ENCODE measurements at regions not wholly inside any gene's neighbourhood (a gene's known extent, or its start where the extent isn't known, plus 50 kb on each side); places are given as distances from the start of the nearest gene placed in this dataset.

DNA sequence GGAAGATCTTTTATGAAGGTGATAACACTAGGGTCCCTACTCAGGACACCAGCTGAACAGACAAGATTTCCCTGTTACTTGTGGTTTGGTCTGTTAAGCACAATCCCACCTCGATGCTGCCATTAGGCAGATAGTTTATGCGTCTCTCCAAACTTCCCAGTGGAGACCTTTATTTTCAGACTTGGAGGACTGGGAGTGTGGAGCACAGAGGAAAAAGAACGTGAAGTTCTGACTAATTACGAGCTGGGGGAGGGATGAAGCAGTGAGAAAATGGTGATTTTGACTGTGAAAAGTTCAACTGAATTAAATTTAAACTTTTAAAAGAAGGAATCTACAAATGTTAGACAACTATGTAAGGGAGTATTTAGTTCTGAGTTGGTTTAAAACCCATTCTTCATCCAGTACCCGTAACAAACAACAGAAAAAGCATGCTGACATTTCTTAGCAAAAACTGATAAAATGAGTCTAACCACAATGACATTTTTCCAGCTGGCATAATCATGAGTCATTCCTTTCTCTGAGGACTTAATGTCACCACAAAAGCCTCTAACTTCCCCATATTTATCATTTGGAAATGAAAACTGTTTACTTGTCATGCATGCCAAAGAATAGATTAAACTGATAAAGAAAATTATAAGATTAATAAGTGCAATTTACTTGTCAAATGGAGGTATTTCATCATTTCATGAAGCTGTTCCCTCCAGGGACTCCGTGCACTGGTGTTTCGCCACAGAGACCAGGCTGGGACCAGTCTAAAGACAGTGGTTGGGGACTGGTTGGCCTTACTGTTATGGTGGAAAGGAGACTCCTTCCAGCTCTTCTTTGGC lies 113.3 kb upstream of the SSTR4 start:
- Mint-ChIP-seq H3K36me3 (no peaks in the 10 kb centered on the region), H3K27ac (no peak overlapping the region), H3K4me1 (peaks cover 0 to 5% (median 0%) of the 10 kb centered on the region in 3 donors), H3K27me3 (no peaks in the 10 kb centered on the region), H3K4me3 (no peak overlapping the region), H3K9me3 (peaks cover 0 to 2% (median 0%) of the 10 kb centered on the region in 7 donors)
- DNase-seq (no peak), ATAC-seq (ENCODE audit: low read depth in 2 of 2) (no peak)

DNA sequence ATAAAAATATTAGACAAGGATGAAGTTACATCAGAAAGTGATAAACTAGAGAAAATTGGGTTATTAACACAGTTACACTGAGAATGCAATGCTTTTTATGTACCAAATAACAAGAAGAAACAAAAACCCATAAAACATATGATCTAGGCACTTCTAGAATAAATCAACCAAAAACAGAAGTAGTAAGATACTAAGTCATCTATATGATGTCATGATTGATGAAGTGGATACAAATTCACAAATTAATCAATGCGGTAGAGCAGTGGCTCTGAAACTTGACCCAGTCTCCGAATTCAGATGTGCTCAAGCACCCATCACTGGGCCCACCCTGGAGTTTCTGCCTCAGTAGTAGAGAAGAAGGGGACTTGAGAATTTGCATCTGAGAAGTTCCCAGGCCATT lies 112.1 kb upstream of the SSTR4 start:
- H3K36me3 Mint-ChIP-seq: no peaks in the 10 kb centered on the region
- no peak overlapping the region for H3K4me3 Mint-ChIP-seq
- no peak for DNase-seq
- H3K27ac Mint-ChIP-seq: no peak overlapping the region
- H3K9me3 Mint-ChIP-seq: peaks cover 0 to 2% (median 0%) of the 10 kb centered on the region in 7 donors
- no peaks in the 10 kb centered on the region for H3K27me3 Mint-ChIP-seq
- no peak for ATAC-seq (ENCODE audit: low read depth in 2 of 2)
- H3K4me1 Mint-ChIP-seq: peaks cover 0 to 5% (median 0%) of the 10 kb centered on the region in 3 donors

GRCh38 chr20:22924046-22924737 lies 110.9 kb upstream of the SSTR4 start:
- ATAC-seq (ENCODE audit: low read depth in 2 of 2): no peak
- H3K9me3 Mint-ChIP-seq: peaks cover 0 to 2% (median 0%) of the 10 kb centered on the region in 7 donors
- no peaks in the 10 kb centered on the region for H3K36me3 Mint-ChIP-seq
- peaks cover 0 to 5% (median 0%) of the 10 kb centered on the region in 3 donors for H3K4me1 Mint-ChIP-seq
- no peak overlapping the region for H3K4me3 Mint-ChIP-seq
- H3K27ac Mint-ChIP-seq: no peak overlapping the region
- no peaks in the 10 kb centered on the region for H3K27me3 Mint-ChIP-seq
- DNase-seq: no peak

GRCh38 chr20:22924949-22925612 lies 110.0 kb upstream of the SSTR4 start:
- no peaks in the 10 kb centered on the region for H3K36me3 Mint-ChIP-seq
- H3K27me3 Mint-ChIP-seq: no peaks in the 10 kb centered on the region
- H3K4me3 Mint-ChIP-seq: no peak overlapping the region
- no peak for DNase-seq
- peak overlapping the region in 1 of 6 donors; percentile 37 for H3K27ac Mint-ChIP-seq
- peaks cover 0 to 5% (median 0%) of the 10 kb centered on the region in 3 donors for H3K4me1 Mint-ChIP-seq
- no peak for ATAC-seq (ENCODE audit: low read depth in 2 of 2)
- H3K9me3 Mint-ChIP-seq: peaks cover 0 to 2% (median 0%) of the 10 kb centered on the region in 7 donors

DNA sequence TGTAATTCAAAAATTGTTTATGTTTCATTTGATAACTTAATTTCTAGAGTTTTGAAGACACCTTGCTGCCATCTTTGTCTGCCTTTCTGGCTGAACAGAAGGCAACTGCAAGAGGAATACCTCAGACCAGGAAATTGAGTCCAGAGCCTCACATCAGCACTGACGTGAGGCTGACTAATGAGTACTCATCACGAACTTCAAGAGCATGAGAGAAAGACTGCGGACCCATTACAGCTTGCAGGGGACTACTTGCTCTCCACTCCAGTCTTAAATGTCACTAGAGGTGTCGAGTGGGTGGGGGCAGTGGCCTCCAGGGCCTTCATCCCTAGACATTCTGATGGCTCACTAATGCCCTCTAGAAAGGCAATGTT lies 109.5 kb upstream of the SSTR4 start:
- Mint-ChIP-seq H3K27me3 (no peaks in the 10 kb centered on the region), H3K4me3 (no peak overlapping the region), H3K4me1 (peaks cover 0 to 5% (median 0%) of the 10 kb centered on the region in 3 donors), H3K9me3 (peaks cover 0 to 2% (median 0%) of the 10 kb centered on the region in 7 donors), H3K27ac (no peak overlapping the region), H3K36me3 (no peaks in the 10 kb centered on the region)
- DNase-seq: no peak
- no peak for ATAC-seq (ENCODE audit: low read depth in 2 of 2)

DNA sequence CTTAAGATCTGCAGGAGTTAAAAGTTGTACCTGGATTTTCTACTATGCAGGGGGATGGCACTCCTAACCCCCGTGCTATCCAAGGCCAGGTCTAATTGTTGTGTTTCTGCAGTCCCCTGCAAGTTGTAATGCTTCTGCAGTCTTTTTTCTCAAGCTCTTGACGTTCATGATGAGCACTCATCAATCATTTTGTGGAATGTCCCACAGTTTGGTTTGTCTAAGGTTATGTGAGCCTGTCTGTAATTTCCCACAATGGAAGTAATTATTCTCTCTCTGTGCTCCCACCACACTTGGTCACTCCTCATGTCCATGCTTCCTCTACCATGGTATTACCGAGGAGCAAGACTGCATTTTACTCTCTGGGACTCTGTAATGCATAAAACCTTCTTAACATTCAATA lies 107.6 kb upstream of the SSTR4 start:
- ATAC-seq (ENCODE audit: low read depth in 2 of 2) (no peak), DNase-seq (no peak)
- no peaks in the 10 kb centered on the region for H3K36me3 Mint-ChIP-seq
- no peak overlapping the region for H3K27ac Mint-ChIP-seq
- H3K9me3 Mint-ChIP-seq: peaks cover 0 to 2% (median 0%) of the 10 kb centered on the region in 7 donors
- no peaks in the 10 kb centered on the region for H3K4me1 Mint-ChIP-seq
- H3K4me3 Mint-ChIP-seq: no peak overlapping the region
- H3K27me3 Mint-ChIP-seq: no peaks in the 10 kb centered on the region

- H3K27me3 Mint-ChIP-seq: no peaks in the 10 kb centered on the region
- H3K4me1 Mint-ChIP-seq: no peaks in the 10 kb centered on the region
- no peak overlapping the region for H3K27ac Mint-ChIP-seq
- H3K9me3 Mint-ChIP-seq: peaks cover 0 to 2% (median 0%) of the 10 kb centered on the region in 7 donors
- H3K36me3 Mint-ChIP-seq: no peaks in the 10 kb centered on the region
- DNase-seq: no peak
- H3K4me3 Mint-ChIP-seq: no peak overlapping the region
- no peak for ATAC-seq (ENCODE audit: low read depth in 2 of 2)
Measured at GRCh38 chr20:22928679-22929078, 106.4 kb upstream of the SSTR4 start.

DNA sequence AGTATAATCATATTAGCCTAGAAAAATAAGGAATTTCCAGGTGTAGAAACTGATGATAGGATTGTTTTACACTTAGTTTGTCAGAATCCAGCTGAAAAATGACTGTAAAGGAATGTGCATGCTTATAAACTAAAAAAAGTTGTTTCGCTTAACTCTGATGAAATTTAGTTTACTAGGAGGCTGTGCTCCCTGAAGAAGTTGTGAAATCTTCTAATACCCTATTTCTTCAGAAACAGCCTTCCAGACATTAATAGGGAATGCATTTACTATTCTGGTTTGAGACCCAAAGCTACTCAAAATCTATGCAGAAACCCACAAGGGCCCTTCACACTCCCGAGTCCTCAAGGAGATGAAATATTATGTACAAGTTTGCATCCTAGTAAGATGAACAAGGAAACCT lies 105.5 kb upstream of the SSTR4 start:
- Mint-ChIP-seq H3K9me3 (peaks cover 0 to 3% (median 0%) of the 10 kb centered on the region in 7 donors), H3K4me1 (no peaks in the 10 kb centered on the region), H3K4me3 (no peak overlapping the region), H3K27ac (no peak overlapping the region), H3K36me3 (no peaks in the 10 kb centered on the region), H3K27me3 (no peaks in the 10 kb centered on the region)
- no peak for ATAC-seq (ENCODE audit: low read depth in 2 of 2)
- DNase-seq: no peak

DNA sequence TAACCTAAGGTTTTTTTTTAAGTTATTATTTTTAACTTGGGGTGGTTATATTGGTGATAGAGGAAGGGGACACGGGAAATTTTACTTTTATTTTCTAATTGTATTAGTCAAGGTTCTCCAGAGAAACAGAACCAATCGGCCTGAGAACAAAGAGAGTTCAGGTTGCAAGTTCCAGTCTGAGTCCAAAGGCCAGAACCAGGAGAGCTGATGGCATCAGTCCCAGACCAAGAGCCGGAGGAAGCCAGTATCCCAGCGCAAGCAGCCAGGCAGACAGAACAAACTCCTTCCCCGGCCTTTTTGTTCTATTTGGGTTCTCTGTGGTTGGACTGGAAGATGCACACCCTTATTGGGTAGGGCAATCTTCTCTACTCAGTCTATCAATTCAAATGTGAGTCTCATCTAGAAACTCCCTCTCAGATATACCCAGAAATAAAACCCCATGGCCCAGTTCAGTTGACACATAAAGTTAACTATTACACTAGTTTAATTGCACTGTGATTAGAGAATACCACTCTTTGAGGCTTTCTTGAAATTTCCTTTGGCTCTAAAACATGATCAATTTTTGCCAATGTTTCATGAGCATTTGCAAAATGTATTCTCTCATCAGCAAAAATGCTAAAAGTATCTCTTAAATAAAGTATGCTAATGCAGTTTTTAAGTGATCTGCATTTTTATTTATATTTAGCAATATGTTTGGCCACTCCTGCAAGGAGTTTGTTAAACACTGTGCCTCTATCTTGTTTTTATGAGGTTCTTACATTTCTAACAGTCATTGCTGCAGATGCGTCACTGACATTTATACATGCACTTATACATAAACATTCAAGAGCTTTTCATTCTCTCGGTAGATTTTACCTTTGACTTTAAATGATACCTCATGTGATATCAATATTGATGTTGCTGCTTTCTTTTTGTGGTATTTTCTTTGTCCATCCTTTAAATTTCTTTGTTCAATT lies 103.2 kb upstream of the SSTR4 start:
- Mint-ChIP-seq H3K4me3 (no peak overlapping the region), H3K27ac (no peak overlapping the region), H3K36me3 (no peaks in the 10 kb centered on the region), H3K4me1 (no peaks in the 10 kb centered on the region), H3K9me3 (peaks cover 0 to 8% (median 2%) of the 10 kb centered on the region in 7 donors), H3K27me3 (no peaks in the 10 kb centered on the region)
- no peak for DNase-seq
- no peak for ATAC-seq (ENCODE audit: low read depth in 2 of 2)

DNA sequence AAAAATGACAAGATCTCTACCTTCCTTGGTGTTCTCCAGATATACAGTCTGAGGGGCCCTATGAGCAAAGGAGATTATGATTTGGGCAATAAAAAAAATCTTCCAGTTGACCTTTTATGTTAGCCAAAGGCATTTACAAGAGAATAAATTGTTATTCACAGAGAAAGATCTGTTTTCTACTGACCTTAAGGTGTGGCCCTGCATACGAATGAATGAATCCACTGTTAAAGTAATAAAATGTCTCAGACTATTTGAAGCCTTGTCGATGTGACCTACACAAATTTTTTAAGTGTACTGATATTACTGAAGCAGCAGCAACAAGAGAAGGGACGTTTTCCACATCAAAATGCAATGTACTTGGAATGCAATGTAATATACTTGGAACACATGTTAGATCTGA lies 95.9 kb upstream of the SSTR4 start:
- H3K4me3 Mint-ChIP-seq: no peak overlapping the region
- ATAC-seq (ENCODE audit: low read depth in 2 of 2): no peak

DNA sequence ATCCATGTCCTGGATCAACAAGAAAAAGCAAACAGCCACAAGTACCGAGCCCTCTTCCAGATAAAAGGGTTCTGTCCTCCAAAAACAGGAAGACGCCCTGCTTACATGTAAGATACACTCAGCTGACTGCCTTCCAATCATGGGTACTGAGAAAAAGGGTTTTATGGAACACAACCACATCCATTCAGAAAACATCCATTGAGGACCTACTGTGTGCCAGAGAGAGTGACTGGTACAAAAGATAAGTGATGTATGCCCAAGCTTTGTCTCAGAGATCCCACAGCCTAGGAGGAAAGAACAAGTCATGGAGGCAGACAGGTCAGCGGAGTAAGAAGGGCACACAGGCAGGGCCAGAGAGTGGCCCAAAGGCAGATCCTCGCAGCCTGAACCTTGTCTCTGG lies 94.8 kb upstream of the SSTR4 start:
- no peak overlapping the region for H3K4me3 Mint-ChIP-seq
- ATAC-seq (ENCODE audit: low read depth in 2 of 2): no peak
- no peaks in the 10 kb centered on the region for H3K4me1 Mint-ChIP-seq
- no peak for DNase-seq
- H3K9me3 Mint-ChIP-seq: peaks cover 0 to 7% (median 3%) of the 10 kb centered on the region in 7 donors
- H3K27ac Mint-ChIP-seq: no peak overlapping the region
- H3K36me3 Mint-ChIP-seq: no peaks in the 10 kb centered on the region
- no peaks in the 10 kb centered on the region for H3K27me3 Mint-ChIP-seq

More for the DNA sequence above, 95.9 kb upstream of the SSTR4 start:
- Mint-ChIP-seq H3K9me3 (peaks cover 0 to 7% (median 3%) of the 10 kb centered on the region in 7 donors), H3K4me1 (no peaks in the 10 kb centered on the region), H3K36me3 (no peaks in the 10 kb centered on the region), H3K27ac (no peak overlapping the region), H3K27me3 (no peaks in the 10 kb centered on the region)
- DNase-seq: no peak

DNA sequence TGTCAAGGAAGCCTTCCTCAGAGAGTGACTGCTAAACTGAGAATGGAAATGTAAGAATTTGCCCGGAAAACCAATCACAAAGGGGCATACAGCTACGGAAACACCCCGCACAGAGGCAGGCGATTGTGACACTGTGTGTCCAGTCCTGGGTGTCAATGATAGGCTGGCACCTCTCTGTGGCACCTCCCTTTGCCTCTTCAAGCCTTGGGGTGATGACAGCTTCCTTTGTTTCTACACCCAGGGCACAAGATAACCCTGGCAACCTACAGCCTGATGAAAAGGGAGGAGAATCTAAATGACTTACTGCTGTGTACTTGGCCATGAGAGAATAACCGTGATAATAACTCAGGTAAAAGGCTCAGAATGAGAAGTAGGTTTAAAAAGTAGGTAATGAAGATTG lies 93.6 kb upstream of the SSTR4 start:
- Mint-ChIP-seq H3K27ac (no peak overlapping the region), H3K36me3 (no peaks in the 10 kb centered on the region), H3K4me3 (no peak overlapping the region), H3K27me3 (no peaks in the 10 kb centered on the region), H3K4me1 (no peaks in the 10 kb centered on the region), H3K9me3 (peaks cover 0 to 4% (median 2%) of the 10 kb centered on the region in 7 donors)
- ATAC-seq (ENCODE audit: low read depth in 2 of 2) (no peak), DNase-seq (no peak)

- ATAC-seq (ENCODE audit: low read depth in 2 of 2) (no peak), DNase-seq (no peak)
- Mint-ChIP-seq H3K27ac (no peak overlapping the region), H3K4me1 (no peaks in the 10 kb centered on the region), H3K9me3 (peaks cover 0 to 2% (median 0%) of the 10 kb centered on the region in 7 donors), H3K4me3 (peak overlapping the region in 1 of 8 donors; percentile 12), H3K36me3 (no peaks in the 10 kb centered on the region), H3K27me3 (no peaks in the 10 kb centered on the region)
Measured at GRCh38 chr20:22942742-22943141, 92.4 kb upstream of the SSTR4 start.
